ENCODE measurements at regions not wholly inside any gene's neighbourhood (a gene's known extent, or its start where the extent isn't known, plus 50 kb on each side); places are given as distances from the start of the nearest gene placed in this dataset.

GRCh38 chr5:130963798-130964197, 201.3 kb downstream of the HINT1 start:
- Histone ChIP-seq H3K27ac (ENCODE audit: extremely low read depth, low read depth, low read length) (no peak overlapping the region), H3K4me1 (ENCODE audit: control insufficient read depth, insufficient read depth, low read length) (no peaks in the 10 kb centered on the region), H3K36me3 (ENCODE audit: control insufficient read depth in 2 of 2, insufficient read depth in 1 of 2, low read length in 2 of 2) (no peaks in the 10 kb centered on the region), H3K4me3 (ENCODE audit: low read depth, low read length) (no peak overlapping the region), H3K9me3 (ENCODE audit: control insufficient read depth, insufficient read depth, low read depth, low read length) (no peaks in the 10 kb centered on the region)
- CTCF ChIA-PET = interaction anchor here (0.7 kb wide), 1 partner anchor 712 kb away, joined by 3 read pairs; no protein-coding TSS in a partner anchor
- TF ChIP-seq HOXA7 (CRISPR knock-in tag; IDR thresholded peaks at IDR 0.05; ENCODE audit: borderline replicate concordance) (no peak), ZNF571 (tag by site-specific recombination; IDR thresholded peaks at IDR 0.05) (no peak), ZNF114 (tag by site-specific recombination; IDR thresholded peaks at IDR 0.05) (no peak)
- POLR2A ChIA-PET = no interaction called here

GRCh38 chr5:130957151-130957550, 207.9 kb downstream of the HINT1 start:
- ChIA-PET POLR2A (no interaction called here), CTCF (interaction anchor here (0.7 kb wide), 1 partner anchor 1330 kb away, joined by 3 read pairs; no protein-coding TSS in a partner anchor)

GRCh38 chr5:130955041-130955440, 210.0 kb downstream of the HINT1 start:
- Histone ChIP-seq H3K4me3 (ENCODE audit: low read depth, low read length) (no peak overlapping the region), H3K27ac (ENCODE audit: extremely low read depth, low read depth, low read length) (no peak overlapping the region), H3K4me1 (ENCODE audit: control insufficient read depth, insufficient read depth, low read length) (no peaks in the 10 kb centered on the region), H3K9me3 (ENCODE audit: control insufficient read depth, insufficient read depth, low read depth, low read length) (no peaks in the 10 kb centered on the region), H3K36me3 (ENCODE audit: control insufficient read depth in 2 of 2, insufficient read depth in 1 of 2, low read length in 2 of 2) (no peaks in the 10 kb centered on the region)
- TF ChIP-seq PRDM10 (tag by site-specific recombination; IDR thresholded peaks at IDR 0.05) = no peak
- TF ChIP-seq ZFP69B (tag by site-specific recombination; IDR thresholded peaks at IDR 0.05) = no peak
- TF ChIP-seq ZNF670 (tag by site-specific recombination; IDR thresholded peaks at IDR 0.05; ENCODE audit: low read depth) = no peak
- no peak for TF ChIP-seq ZNF24 (tag by site-specific recombination; IDR thresholded peaks at IDR 0.05)
- TF ChIP-seq ZNF121 (tag by site-specific recombination; IDR thresholded peaks at IDR 0.05) = no peak
- TF ChIP-seq ZSCAN23 (tag by site-specific recombination; IDR thresholded peaks at IDR 0.05) = no peak
- TF ChIP-seq ZBTB11 (tag by site-specific recombination; conservative IDR thresholded peaks at IDR 0.05; ENCODE audit: low read depth) = no peak
- no peak for TF ChIP-seq HOXC10 (CRISPR knock-in tag; IDR thresholded peaks at IDR 0.05)
- TF ChIP-seq ZNF585B (tag by site-specific recombination; IDR thresholded peaks at IDR 0.05) = no peak
- no peak for TF ChIP-seq TCF7L2 (IDR thresholded peaks at IDR 0.05; ENCODE audit: borderline replicate concordance, low read depth, low read length)
- TF ChIP-seq GLI4 (tag by site-specific recombination; IDR thresholded peaks at IDR 0.05) = no peak
- CTCF ChIA-PET = no interaction called here
- POLR2A ChIA-PET = no interaction called here

More at GRCh38 chr5:130957151-130957550, 207.9 kb downstream of the HINT1 start:
- H3K9me3 ChIP-seq (ENCODE audit: control insufficient read depth, insufficient read depth, low read depth, low read length) = no peaks in the 10 kb centered on the region
- H3K36me3 ChIP-seq (ENCODE audit: control insufficient read depth in 2 of 2, insufficient read depth in 1 of 2, low read length in 2 of 2) = no peaks in the 10 kb centered on the region
- no peak overlapping the region for H3K4me3 ChIP-seq (ENCODE audit: low read depth, low read length)
- H3K4me1 ChIP-seq (ENCODE audit: control insufficient read depth, insufficient read depth, low read length) = no peaks in the 10 kb centered on the region
- H3K27ac ChIP-seq (ENCODE audit: extremely low read depth, low read depth, low read length) = no peak overlapping the region
- TF ChIP-seq ZNF292 (tag by site-specific recombination; IDR thresholded peaks at IDR 0.05; ENCODE audit: borderline replicate concordance, low read depth) = no peak
- TF ChIP-seq WT1 (tag by site-specific recombination; IDR thresholded peaks at IDR 0.05) = no peak
- no peak for TF ChIP-seq ZNF18 (tag by site-specific recombination; IDR thresholded peaks at IDR 0.05)
- no peak for TF ChIP-seq ZNF776 (tag by site-specific recombination; IDR thresholded peaks at IDR 0.05; ENCODE audit: borderline replicate concordance)
- TF ChIP-seq OSR2 (tag by site-specific recombination; IDR thresholded peaks at IDR 0.05) = no peak
- TF ChIP-seq ZNF354C (tag by site-specific recombination; IDR thresholded peaks at IDR 0.05; ENCODE audit: borderline replicate concordance, low read depth) = no peak
- no peak for TF ChIP-seq ZNF791 (tag by site-specific recombination; IDR thresholded peaks at IDR 0.05)
- no peak for TF ChIP-seq ZNF23 (tag by site-specific recombination; IDR thresholded peaks at IDR 0.05; ENCODE audit: borderline replicate concordance)
- TF ChIP-seq ZNF138 (tag by site-specific recombination; IDR thresholded peaks at IDR 0.05; ENCODE audit: borderline replicate concordance) = no peak
- TF ChIP-seq ZNF132 (tag by site-specific recombination; IDR thresholded peaks at IDR 0.05; ENCODE audit: borderline replicate concordance) = no peak
- no peak for TF ChIP-seq ZNF140 (tag by site-specific recombination; IDR thresholded peaks at IDR 0.05)
- TF ChIP-seq SETDB1 (IDR thresholded peaks at IDR 0.05; ENCODE audit: insufficient read length, low read length) = no peak
